Right kidney (tissue), 1 donor: ENCODE measurements at regions not wholly inside any gene's neighbourhood (a gene's known extent, or its start where the extent isn't known, plus 50 kb on each side); places are given as distances from the start of the nearest gene placed in this dataset.

Source experiments
- DNase-seq: peaks from one replicate; pipeline ENCODE4 v3.0.0-alpha.2; 2016

- DNase-seq, result no peak
These were observed 95.3 kb upstream of the SLC10A2 start for GRCh38 chr13:103161476-103161875.

GRCh38 chr13:103157434-103158145, 91.4 kb upstream of the SLC10A2 start:
- no peak for DNase-seq

- DNase-seq, result no peak
These were observed 90.8 kb upstream of the SLC10A2 start for GRCh38 chr13:103157016-103157415.

- DNase-seq, result no peak
These were observed 90.3 kb upstream of the SLC10A2 start for GRCh38 chr13:103156346-103156998.

GRCh38 chr13:103153466-103153865, 87.2 kb upstream of the SLC10A2 start:
- no peak for DNase-seq

GRCh38 chr13:103147961-103148360, 81.7 kb upstream of the SLC10A2 start:
- no peak for DNase-seq

- DNase-seq, result no peak
These were observed 79.2 kb upstream of the SLC10A2 start for GRCh38 chr13:103145442-103145841.

- DNase-seq, result no peak
These were observed 77.2 kb upstream of the SLC10A2 start for GRCh38 chr13:103143432-103143831.

- DNase-seq, result no peak
These were observed 75.9 kb upstream of the SLC10A2 start for GRCh38 chr13:103142151-103142550.

GRCh38 chr13:103140001-103140671, 73.9 kb upstream of the SLC10A2 start:
- DNase-seq, result no peak

- DNase-seq, result no peak
These were observed 68.1 kb upstream of the SLC10A2 start for GRCh38 chr13:103134271-103134670.

- no peak for DNase-seq
These were observed 67.3 kb upstream of the SLC10A2 start for GRCh38 chr13:103133556-103133955.

GRCh38 chr13:103130681-103131210, 64.5 kb upstream of the SLC10A2 start:
- DNase-seq, result peak; percentile 16

GRCh38 chr13:103130146-103130545, 63.9 kb upstream of the SLC10A2 start:
- DNase-seq, result no peak
